OCI-LY7 (cell line): ENCODE measurements at regions not wholly inside any gene's neighbourhood (a gene's known extent, or its start where the extent isn't known, plus 50 kb on each side); places are given as distances from the start of the nearest gene placed in this dataset.

Source experiments
- BruUV-seq: library from RNA; stranded (reverse); fragments of 400-500 nt; replicated peaks from 2 replicates; lab custom pipeline; 2021; lab: Mats Ljungman, UMichigan
- CTCF ChIA-PET: fragments of 300-600 bp; sonication (Branson Sonifier 250); formaldehyde crosslinking; loops from one replicate; lab custom pipeline; 2022; ENCODE audit warnings: antibody characterized with exemption; ENCODE audit not compliant: unreplicated experiment; lab: Charles Lee
- POLR2A ChIA-PET: fragments of 300-600 bp; sonication (Branson Sonifier 250); formaldehyde crosslinking; loops from one replicate; lab custom pipeline; 2022; ENCODE audit warnings: antibody characterized with exemption; lab: Charles Lee
- DNase-seq: peaks from one replicate; pipeline ENCODE4 v3.0.0-alpha.2; 2015; ENCODE audit warnings: low spot score
- H2AFZ ChIP-seq: fragments of 200-600 bp; sonication (generic), shearing (Covaris generic); 2 replicates; pipeline ENCODE4 v1.6.1; 2014; ENCODE audit warnings: mild to moderate bottlenecking, antibody characterized with exemption, low read length, moderate library complexity
- H3K27ac ChIP-seq: fragments of 200-600 bp; sonication (generic); 2 replicates; pipeline ENCODE4 v1.5.1; 2014; ENCODE audit warnings: mixed run types, low read depth, mild to moderate bottlenecking, moderate library complexity, low read length, inconsistent platforms; ENCODE audit not compliant: poor library complexity, severe bottlenecking
- H3K36me3 ChIP-seq: fragments of 200-600 bp; sonication (generic); 2 replicates; pipeline ENCODE4 v1.6.1; 2014; ENCODE audit warnings: mild to moderate bottlenecking, antibody characterized with exemption, low read length, moderate library complexity, mixed read lengths; ENCODE audit not compliant: insufficient read depth
- H3K4me1 ChIP-seq: fragments of 200-600 bp; sonication (generic); 2 replicates; pipeline ENCODE4 v1.5.1; 2014; ENCODE audit warnings: mild to moderate bottlenecking, low read length; ENCODE audit not compliant: insufficient read depth, poor library complexity, severe bottlenecking
- H3K4me2 ChIP-seq: fragments of 200-600 bp; sonication (generic); 2 replicates; pipeline ENCODE4 v1.6.1; 2014; ENCODE audit warnings: mild to moderate bottlenecking, low read length
- H3K4me3 ChIP-seq: fragments of 200-600 bp; sonication (generic); 2 replicates; pipeline ENCODE4 v1.5.1; 2014; ENCODE audit warnings: mild to moderate bottlenecking, low read depth, low read length; ENCODE audit not compliant: poor library complexity, severe bottlenecking
- H3K79me2 ChIP-seq: fragments of 200-600 bp; sonication (generic); 2 replicates; pipeline ENCODE4 v1.6.1; 2016; ENCODE audit warnings: low read depth, mild to moderate bottlenecking, low read length, moderate library complexity, mixed read lengths; ENCODE audit not compliant: insufficient read depth
- H3K9me2 ChIP-seq: fragments of 200-600 bp; sonication (generic); 2 replicates; pipeline ENCODE4 v1.6.1; 2016; ENCODE audit warnings: mild to moderate bottlenecking, low read length, mixed read lengths; ENCODE audit not compliant: insufficient read depth
- H3K9me3 ChIP-seq: fragments of 200-600 bp; sonication (generic); 2 replicates; pipeline ENCODE4 v1.6.1; 2014; ENCODE audit warnings: mild to moderate bottlenecking, mixed run types, low read length, mixed read lengths
- H4K20me1 ChIP-seq: fragments of 200-600 bp; sonication (generic); 2 replicates; pipeline ENCODE4 v1.6.1; 2014; ENCODE audit warnings: mild to moderate bottlenecking, antibody characterized with exemption, low read length, moderate library complexity, mixed read lengths; ENCODE audit not compliant: insufficient read depth
- EZH2phosphoT487 ChIP-seq: fragments of 200-600 bp; sonication (generic); IDR thresholded peaks from 2 replicates; pipeline ENCODE4 v1.6.1; 2018; ENCODE audit warnings: low read depth, borderline replicate concordance, mild to moderate bottlenecking, mixed run types, antibody characterized with exemption, low read length, moderate library complexity, mixed read lengths
- intact Hi-C: fragments of 100-400 bp; cut with micrococcal nuclease; formaldehyde crosslinking; loops from one replicate; pipeline ENCODE4 v1.10.0; 2022; ENCODE audit not compliant: unreplicated experiment
- TF ChIP-seq, protein P1 (sequence below): fragments of 200-600 bp; sonication (generic); conservative IDR thresholded peaks from 2 replicates; pipeline ENCODE4 v1.5.1; 2014; ENCODE audit warnings: mild to moderate bottlenecking, antibody characterized with exemption, low read length, moderate library complexity, mixed read lengths

DNA sequence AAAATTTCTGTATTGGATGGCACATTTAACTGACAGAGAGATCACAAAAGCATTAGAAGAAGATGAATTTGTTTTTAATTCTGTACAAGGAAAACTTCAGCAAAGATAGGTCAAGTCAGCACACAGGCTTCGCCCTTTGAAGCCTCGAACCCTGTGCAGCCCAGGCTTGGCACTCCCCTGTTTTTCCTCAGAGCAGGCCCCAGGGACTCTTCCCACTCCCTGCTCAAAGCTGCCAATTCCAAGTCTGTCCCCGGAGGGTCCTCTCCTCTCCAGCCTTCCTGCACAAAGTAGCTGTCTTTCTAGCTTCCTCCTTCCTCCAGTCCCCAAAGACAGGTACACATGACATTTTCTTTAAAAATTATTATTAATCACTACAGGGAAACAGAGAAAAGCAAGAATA is 466.3 kb downstream of the PPARGC1A start:
- H3K9me3 ChIP-seq: no peaks in the 10 kb centered on the region
- no peaks in the 10 kb centered on the region for H4K20me1 ChIP-seq
- no peak overlapping the region for H3K4me3 ChIP-seq
- no peak overlapping the region for H2AFZ ChIP-seq
- H3K36me3 ChIP-seq: no peaks in the 10 kb centered on the region
- no TSS peak for BruUV-seq
- no peaks in the 10 kb centered on the region for H3K4me1 ChIP-seq
- CTCF ChIA-PET: no interaction called here
- POLR2A ChIA-PET: no interaction called here
- DNase-seq: no peak
- H3K9me2 ChIP-seq: no peaks in the 10 kb centered on the region
- TF ChIP-seq, protein P1, sequence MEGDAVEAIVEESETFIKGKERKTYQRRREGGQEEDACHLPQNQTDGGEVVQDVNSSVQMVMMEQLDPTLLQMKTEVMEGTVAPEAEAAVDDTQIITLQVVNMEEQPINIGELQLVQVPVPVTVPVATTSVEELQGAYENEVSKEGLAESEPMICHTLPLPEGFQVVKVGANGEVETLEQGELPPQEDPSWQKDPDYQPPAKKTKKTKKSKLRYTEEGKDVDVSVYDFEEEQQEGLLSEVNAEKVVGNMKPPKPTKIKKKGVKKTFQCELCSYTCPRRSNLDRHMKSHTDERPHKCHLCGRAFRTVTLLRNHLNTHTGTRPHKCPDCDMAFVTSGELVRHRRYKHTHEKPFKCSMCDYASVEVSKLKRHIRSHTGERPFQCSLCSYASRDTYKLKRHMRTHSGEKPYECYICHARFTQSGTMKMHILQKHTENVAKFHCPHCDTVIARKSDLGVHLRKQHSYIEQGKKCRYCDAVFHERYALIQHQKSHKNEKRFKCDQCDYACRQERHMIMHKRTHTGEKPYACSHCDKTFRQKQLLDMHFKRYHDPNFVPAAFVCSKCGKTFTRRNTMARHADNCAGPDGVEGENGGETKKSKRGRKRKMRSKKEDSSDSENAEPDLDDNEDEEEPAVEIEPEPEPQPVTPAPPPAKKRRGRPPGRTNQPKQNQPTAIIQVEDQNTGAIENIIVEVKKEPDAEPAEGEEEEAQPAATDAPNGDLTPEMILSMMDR: no peak
- no peak for TF ChIP-seq EZH2phosphoT487
- H3K27ac ChIP-seq: no peak overlapping the region
- no peak overlapping the region for H3K4me2 ChIP-seq
- intact Hi-C loops: no loop called here
- no peaks in the 10 kb centered on the region for H3K79me2 ChIP-seq

DNA sequence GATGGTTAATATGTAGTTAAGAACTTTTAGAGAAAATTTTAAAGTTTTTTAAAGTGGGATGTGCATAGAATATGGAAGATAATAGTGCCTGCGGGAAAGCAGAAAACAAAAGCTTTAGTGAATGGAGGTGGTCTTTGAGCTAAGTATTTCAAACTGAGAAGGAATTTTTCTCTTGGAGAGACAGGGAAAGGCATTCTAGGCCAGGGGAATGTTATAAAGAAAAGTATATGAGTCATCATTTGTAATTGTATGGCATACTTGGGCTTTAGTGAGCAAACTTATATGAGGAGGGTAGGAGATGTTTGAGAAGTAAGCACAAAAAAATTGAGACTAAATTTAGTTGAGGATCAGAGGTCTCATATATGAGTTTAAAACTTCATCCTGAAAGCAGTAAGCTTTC is 467.0 kb downstream of the PPARGC1A start:
- POLR2A ChIA-PET: no interaction called here
- no peak overlapping the region for H3K27ac ChIP-seq
- H3K9me3 ChIP-seq: no peaks in the 10 kb centered on the region
- no TSS peak for BruUV-seq
- no peak overlapping the region for H2AFZ ChIP-seq
- no peaks in the 10 kb centered on the region for H4K20me1 ChIP-seq
- no peaks in the 10 kb centered on the region for H3K36me3 ChIP-seq
- no peak overlapping the region for H3K4me2 ChIP-seq
- no peaks in the 10 kb centered on the region for H3K9me2 ChIP-seq
- no peak for DNase-seq
- H3K4me3 ChIP-seq: no peak overlapping the region
- intact Hi-C loops: no loop called here
- CTCF ChIA-PET: no interaction called here
- H3K4me1 ChIP-seq: no peaks in the 10 kb centered on the region
- TF ChIP-seq, protein P1: no peak
- no peak for TF ChIP-seq EZH2phosphoT487
- no peaks in the 10 kb centered on the region for H3K79me2 ChIP-seq

DNA sequence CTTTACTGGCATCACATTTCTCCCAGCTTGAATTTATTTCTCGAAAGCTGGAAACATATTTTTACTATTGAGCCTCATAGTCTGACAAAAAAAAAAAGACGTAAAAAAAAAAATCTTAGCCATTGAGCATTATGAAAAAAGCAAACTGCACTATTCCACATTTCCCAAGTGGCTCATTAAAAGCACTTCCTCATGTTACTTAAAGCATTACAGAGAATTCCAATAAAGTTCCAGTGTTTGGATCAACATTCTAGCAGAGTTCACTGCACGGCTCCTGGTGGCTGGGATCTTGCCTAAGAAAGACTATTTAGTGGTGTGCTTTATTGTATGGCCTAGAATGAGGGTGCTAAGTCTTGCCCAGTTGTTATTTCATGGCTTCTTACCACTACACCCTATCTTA is 476.2 kb downstream of the PPARGC1A start:
- intact Hi-C loops: no loop called here
- Histone ChIP-seq H3K9me3 (no peaks in the 10 kb centered on the region), H3K4me3 (no peak overlapping the region), H4K20me1 (no peaks in the 10 kb centered on the region), H3K4me2 (no peak overlapping the region), H3K79me2 (no peaks in the 10 kb centered on the region), H3K27ac (no peak overlapping the region), H3K9me2 (no peaks in the 10 kb centered on the region), H2AFZ (no peak overlapping the region), H3K36me3 (no peaks in the 10 kb centered on the region), H3K4me1 (no peaks in the 10 kb centered on the region)
- no peak for DNase-seq
- no TSS peak for BruUV-seq
- CTCF ChIA-PET: no interaction called here
- TF ChIP-seq, protein P1: no peak
- no peak for TF ChIP-seq EZH2phosphoT487
- POLR2A ChIA-PET: no interaction called here
